BLaER1 treated with 17β-estradiol and CSF1 and Interleukin-3, amounts not matched to agents 10 nM and 100 nM (cell line): ENCODE measurements at regions not wholly inside any gene's neighbourhood (a gene's known extent, or its start where the extent isn't known, plus 50 kb on each side); places are given as distances from the start of the nearest gene placed in this dataset.
"Not testable (repeated sequence)": the region's sequence is repeated elsewhere in the genome, so short reads cannot be mapped to it uniquely, and the experiment has no call there.

Source experiments
- H3K27ac ChIP-seq, 11 experiments: shearing (Covaris generic); formaldehyde crosslinking; 2 replicates each; pipeline ENCODE4 v1.8.1; 2022
- H3K27me3 ChIP-seq, 11 experiments: shearing (Covaris generic); formaldehyde crosslinking; 2 replicates each; pipeline ENCODE4 v1.8.1; 2022
- H3K36me3 ChIP-seq, 11 experiments: shearing (Covaris generic); formaldehyde crosslinking; 2 replicates each; pipeline ENCODE4 v1.8.1; 2022
- H3K4me1 ChIP-seq, 10 experiments: shearing (Covaris generic); formaldehyde crosslinking; 2 replicates each; pipeline ENCODE4 v1.8.1; 2022
- H3K4me2 ChIP-seq, 11 experiments: shearing (Covaris generic); formaldehyde crosslinking; 2 replicates each; pipeline ENCODE4 v1.8.1; 2022
- H3K4me3 ChIP-seq, 10 experiments: shearing (Covaris generic); formaldehyde crosslinking; 2 replicates each; pipeline ENCODE4 v1.8.1; 2022
- H3K9ac ChIP-seq, 11 experiments: shearing (Covaris generic); formaldehyde crosslinking; 2 replicates each; pipeline ENCODE4 v1.8.1; 2022
- H3K9me3 ChIP-seq, 11 experiments: shearing (Covaris generic); formaldehyde crosslinking; replicated peaks in 1 of 11; 2 replicates each; pipeline ENCODE4 v1.8.1; 2022
- H4K20me1 ChIP-seq, 11 experiments: shearing (Covaris generic); formaldehyde crosslinking; 2 replicates each; pipeline ENCODE4 v1.8.1; 2022
- Cebpa-rat ChIP-seq, 11 experiments: shearing (Covaris generic); IDR thresholded peaks; 2 replicates each; pipeline ENCODE4 v1.8.1; 2022

DNA sequence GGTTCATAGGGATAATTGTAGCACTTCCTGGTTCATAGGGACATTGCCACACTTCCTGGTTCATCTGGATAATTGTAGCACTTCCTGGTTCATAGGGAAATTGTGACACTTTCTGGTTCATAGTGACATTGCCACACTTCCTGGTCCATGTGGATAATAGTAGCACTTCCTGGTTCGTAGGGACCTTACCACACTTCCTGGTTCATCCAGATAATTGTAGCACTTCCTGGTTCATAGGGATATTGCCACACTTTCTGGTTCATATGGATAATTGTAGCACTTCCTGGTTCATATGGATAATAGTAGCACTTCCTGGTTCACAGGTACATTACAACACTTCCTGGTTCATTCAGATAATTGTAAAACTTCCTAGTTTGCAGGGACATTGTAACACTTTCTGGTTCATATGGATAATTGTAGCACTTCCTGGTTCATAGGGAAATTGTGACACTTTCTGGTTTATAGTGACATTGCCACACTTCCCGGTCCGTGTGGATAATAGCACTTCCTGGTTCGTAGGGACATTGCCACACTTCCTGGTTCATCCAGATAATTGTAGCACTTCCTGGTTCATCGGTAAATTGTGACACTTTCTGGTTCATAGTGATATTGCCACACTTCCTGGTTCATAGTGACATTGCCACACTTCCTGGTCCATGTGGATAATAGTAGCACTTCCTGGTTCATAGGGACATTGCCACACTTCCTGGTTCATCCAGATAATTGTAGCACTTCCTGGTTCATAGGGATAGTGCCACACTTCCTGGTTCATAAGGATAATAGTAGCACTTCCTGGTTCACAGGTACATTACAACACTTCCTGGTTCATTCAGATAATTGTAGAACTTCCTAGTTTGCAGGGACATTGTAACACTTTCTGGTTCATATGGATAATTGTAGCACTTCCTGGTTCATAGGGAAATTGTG, 60.8 kb upstream of the CD99 start:
- peaks cover 0 to 20% (median 9%) of the 10 kb centered on the region in 10 experiments; a peak in 8 of 20 replicates for H3K4me1 ChIP-seq
- peaks cover 36 to 69% (median 52%) of the 10 kb centered on the region in 11 experiments for H3K9me3 ChIP-seq
- peak overlapping the region in 10 of 11 experiments; percentile 35 to 93 (median 92); a peak in 21 of 22 replicates for H3K27ac ChIP-seq
- H3K4me2 ChIP-seq, result peak overlapping the region in 2 of 11 experiments; percentile 5 to 35; a peak in 2 of 22 replicates
- peak overlapping the region in 9 of 11 experiments; percentile 44 to 75 (median 69); a peak in 17 of 22 replicates for H3K9ac ChIP-seq
- peak overlapping the region in 9 of 10 experiments; percentile 4 to 42 (median 31); a peak in 11 of 20 replicates for H3K4me3 ChIP-seq
- peak in 7 of 11 experiments; percentile 8 to 91 (median 60); a peak in 15 of 22 replicates for TF ChIP-seq Cebpa-rat (IDR thresholded peaks at IDR 0.05)
- not testable (repeated sequence) for H4K20me1 ChIP-seq, H3K27me3 ChIP-seq
- peaks cover 39 to 81% (median 47%) of the 10 kb centered on the region in 11 experiments for H3K36me3 ChIP-seq

DNA sequence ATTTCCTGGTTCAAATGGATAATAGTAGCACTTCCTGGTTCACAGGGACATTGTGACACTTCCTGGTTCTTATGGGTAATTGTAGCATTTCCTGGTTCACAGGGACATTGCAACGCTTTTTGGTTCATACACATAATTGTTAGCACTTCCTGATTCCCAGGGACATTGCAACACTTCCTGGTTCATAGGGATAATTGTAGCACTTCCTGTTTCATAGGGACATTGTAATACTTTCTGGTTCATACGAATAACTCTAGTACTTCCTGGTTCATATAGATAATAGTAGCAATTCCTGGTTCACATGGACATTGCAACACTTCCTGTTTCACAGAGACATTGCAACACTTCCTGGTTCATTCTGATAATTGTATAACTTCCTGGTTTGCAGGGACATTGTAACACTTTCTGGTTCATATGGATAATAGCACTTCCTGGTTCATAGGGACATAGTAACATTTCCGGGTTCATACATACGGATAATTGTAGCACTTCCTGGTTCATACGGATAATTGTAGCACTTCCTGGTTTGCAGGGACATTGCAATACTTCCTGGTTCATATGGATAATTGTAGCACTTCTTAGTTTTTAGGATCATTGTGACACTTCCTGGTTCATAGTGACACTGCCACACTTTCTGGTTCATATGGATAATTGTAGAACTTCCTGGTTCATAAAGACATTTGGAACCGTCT, 61.6 kb upstream of the CD99 start:
- Histone ChIP-seq H3K27ac (peak overlapping the region; percentile 35 to 93 (median 92); a peak in 21 of 22 replicates), H3K36me3 (peaks cover 42 to 83% (median 52%) of the 10 kb centered on the region in 11 experiments), H3K4me3 (peak overlapping the region in 9 of 10 experiments; percentile 4 to 54 (median 34); a peak in 15 of 20 replicates), H3K27me3 (no peaks in the 10 kb centered on the region), H4K20me1 (no peaks in the 10 kb centered on the region; a peak in 1 of 22 replicates), H3K9ac (peak overlapping the region in 9 of 11 experiments; percentile 44 to 75 (median 69); a peak in 18 of 22 replicates), H3K4me1 (peaks cover 0 to 20% (median 9%) of the 10 kb centered on the region in 10 experiments; a peak in 8 of 20 replicates), H3K4me2 (peak overlapping the region in 9 of 11 experiments; percentile 1 to 40 (median 11); a peak in 10 of 22 replicates), H3K9me3 (peaks cover 36 to 69% (median 52%) of the 10 kb centered on the region in 11 experiments)
- TF ChIP-seq Cebpa-rat (IDR thresholded peaks at IDR 0.05), result peak in 8 of 11 experiments; percentile 25 to 97 (median 78); a peak in 10 of 22 replicates

DNA sequence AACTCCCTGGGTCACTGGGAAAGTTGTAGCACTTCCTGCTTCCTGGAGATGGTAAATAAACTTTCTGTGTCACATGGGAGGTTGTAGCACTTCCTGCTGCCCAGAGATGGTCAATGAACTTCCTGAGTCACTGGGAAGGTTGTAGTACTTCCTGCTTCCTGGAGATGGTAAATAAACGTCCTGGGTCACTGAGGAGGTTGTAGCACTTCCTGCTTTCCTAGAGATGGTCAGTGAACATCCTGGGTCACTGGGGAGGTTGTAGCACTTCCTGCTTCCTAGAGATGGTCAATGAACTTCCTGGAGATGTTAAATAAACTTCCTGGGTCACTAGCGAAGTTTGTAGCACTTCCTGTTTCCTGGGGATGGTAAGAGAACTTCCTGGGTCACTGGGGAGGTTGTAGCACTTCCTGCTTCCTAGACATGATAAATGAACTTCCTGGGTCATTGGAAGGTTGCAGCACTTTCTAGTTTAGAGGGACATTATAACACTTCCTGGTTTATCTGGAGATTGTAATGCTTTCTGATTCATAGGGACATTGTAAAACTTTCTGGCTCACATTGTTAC, 62.3 kb upstream of the CD99 start:
- Histone ChIP-seq H3K27ac (peak overlapping the region; percentile 35 to 93 (median 92); a peak in 21 of 22 replicates), H3K36me3 (peaks cover 48 to 82% (median 59%) of the 10 kb centered on the region in 11 experiments)

DNA sequence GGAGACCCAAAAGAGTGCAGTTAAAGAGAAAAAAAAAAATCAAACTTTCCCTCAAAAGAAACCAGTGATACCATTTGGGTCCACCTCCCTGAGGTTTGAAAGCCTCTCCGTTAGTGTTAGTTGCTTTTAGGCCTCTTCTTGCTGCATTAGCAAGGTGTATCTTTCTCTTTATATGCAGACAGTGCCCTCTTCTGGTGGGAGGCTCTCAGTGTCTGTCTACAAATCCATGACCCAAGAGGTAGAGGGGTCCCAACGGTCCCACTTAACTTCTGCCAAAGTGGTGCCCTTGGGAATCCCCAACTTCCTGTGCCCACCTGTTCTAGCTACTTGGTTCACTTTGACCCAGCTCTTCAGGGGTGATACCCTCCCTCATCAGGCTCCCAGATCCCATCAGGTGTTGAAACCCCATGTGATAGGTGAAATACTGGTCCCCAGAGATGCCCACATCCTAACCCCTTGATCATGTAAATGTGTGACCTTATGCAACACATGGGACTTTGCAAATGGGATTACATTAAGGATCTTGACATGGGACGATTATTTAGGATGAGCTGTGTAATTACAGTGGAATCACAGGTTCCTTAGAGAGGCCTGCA, 63.7 kb upstream of the CD99 start:
- H3K36me3 ChIP-seq, result peaks cover 57 to 86% (median 65%) of the 10 kb centered on the region in 11 experiments

More for the DNA sequence above, 62.3 kb upstream of the CD99 start:
- Histone ChIP-seq H3K4me1 (peaks cover 0 to 20% (median 9%) of the 10 kb centered on the region in 10 experiments; a peak in 8 of 20 replicates), H3K9ac (peak overlapping the region in 9 of 11 experiments; percentile 44 to 75 (median 69); a peak in 18 of 22 replicates), H3K9me3 (peaks cover 36 to 69% (median 52%) of the 10 kb centered on the region in 11 experiments), H3K4me3 (peak overlapping the region in 8 of 10 experiments; percentile 4 to 54 (median 36); a peak in 14 of 20 replicates), H3K4me2 (peak overlapping the region in 9 of 11 experiments; percentile 0 to 40 (median 5); a peak in 12 of 22 replicates), H3K27me3 (no peaks in the 10 kb centered on the region), H4K20me1 (no peaks in the 10 kb centered on the region)
- TF ChIP-seq Cebpa-rat (IDR thresholded peaks at IDR 0.05), result no peak

DNA sequence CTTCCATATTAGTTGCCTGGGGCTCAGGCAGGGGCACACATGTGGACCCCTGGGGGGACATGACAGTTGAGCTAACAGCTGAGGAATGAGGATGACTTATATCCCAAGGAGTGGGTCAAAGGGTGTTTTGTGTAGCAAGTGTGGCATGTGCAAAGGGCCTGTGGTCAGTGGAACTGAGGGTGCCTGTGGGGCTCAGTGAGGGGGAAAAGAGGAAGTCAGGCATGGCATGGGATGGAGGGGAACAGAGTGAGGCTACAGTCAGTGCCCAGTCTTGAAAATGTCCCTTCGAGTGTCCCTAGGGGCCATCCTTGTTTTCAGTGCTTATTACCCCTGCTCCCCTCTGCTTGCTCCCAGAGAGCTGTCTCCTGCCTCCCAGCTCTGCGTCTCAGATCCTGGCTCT, 64.3 kb upstream of the CD99 start:
- H3K4me2 ChIP-seq, result no peak overlapping the region
- H3K4me3 ChIP-seq, result no peak overlapping the region
- H3K27me3 ChIP-seq, result no peaks in the 10 kb centered on the region
- peaks cover 24 to 57% (median 37%) of the 10 kb centered on the region in 11 experiments for H3K9me3 ChIP-seq
- no peaks in the 10 kb centered on the region for H4K20me1 ChIP-seq
- H3K36me3 ChIP-seq, result peaks cover 60 to 88% (median 66%) of the 10 kb centered on the region in 11 experiments
- H3K4me1 ChIP-seq, result peaks cover 0 to 13% (median 7%) of the 10 kb centered on the region in 10 experiments; a peak in 8 of 20 replicates
- no peak overlapping the region for H3K27ac ChIP-seq
- TF ChIP-seq Cebpa-rat (IDR thresholded peaks at IDR 0.05), result no peak
- H3K9ac ChIP-seq, result no peak overlapping the region

More for the DNA sequence above, 63.7 kb upstream of the CD99 start:
- Histone ChIP-seq H3K9me3 (peaks cover 30 to 63% (median 43%) of the 10 kb centered on the region in 11 experiments), H3K4me3 (no peak overlapping the region), H3K27ac (peak overlapping the region in 3 of 11 experiments; percentile 92 to 93 (median 92); a peak in 2 of 22 replicates), H4K20me1 (no peaks in the 10 kb centered on the region), H3K4me2 (no peak overlapping the region), H3K4me1 (peaks cover 0 to 16% (median 8%) of the 10 kb centered on the region in 10 experiments; a peak in 8 of 20 replicates), H3K9ac (no peak overlapping the region), H3K27me3 (no peaks in the 10 kb centered on the region)
- TF ChIP-seq Cebpa-rat (IDR thresholded peaks at IDR 0.05), result no peak

DNA sequence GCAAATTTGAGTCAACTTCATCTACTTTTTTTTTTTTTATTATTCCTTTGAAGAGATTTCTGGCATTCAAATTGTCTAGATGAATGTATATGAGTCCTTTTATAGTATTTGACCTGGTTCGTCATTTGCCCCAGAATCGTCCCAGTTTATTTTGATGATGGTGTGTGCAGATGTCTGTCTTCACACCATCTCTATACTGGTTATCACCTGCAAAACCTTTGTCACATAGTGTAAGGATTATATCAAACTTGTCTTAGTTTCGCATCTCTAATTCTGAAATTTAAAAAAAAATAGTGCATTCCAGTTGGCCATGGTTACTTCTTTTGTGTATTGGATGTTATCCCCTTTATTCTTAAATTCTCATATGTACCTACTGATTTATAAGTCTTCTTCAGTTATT, 70.5 kb upstream of the CD99 start:
- no peak for TF ChIP-seq Cebpa-rat (IDR thresholded peaks at IDR 0.05)
- H3K36me3 ChIP-seq, result peaks cover 67 to 95% (median 83%) of the 10 kb centered on the region in 11 experiments

DNA sequence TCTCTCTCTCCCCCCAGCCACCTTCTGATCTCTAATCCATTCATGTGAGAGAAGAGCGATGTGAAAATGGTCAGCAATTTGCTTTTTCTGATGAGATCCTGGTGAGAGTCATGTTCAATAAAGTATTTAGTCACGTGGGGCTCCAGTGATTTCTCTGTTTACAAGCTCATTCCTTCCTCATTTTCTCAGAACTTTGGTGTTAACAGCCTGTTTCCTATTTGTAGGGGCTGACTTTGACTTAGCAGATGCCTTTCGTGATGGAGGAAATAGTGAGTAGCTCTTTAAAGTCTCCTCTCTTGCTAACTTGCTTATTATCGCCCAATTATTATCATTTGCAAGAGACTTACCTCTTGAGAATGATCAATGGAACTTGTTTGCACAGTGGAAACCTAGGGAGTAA, 72.6 kb upstream of the CD99 start:
- Histone ChIP-seq H3K9me3 (no peaks in the 10 kb centered on the region), H3K4me3 (peak overlapping the region in 1 of 10 experiments; percentile 28; a peak in 1 of 20 replicates), H3K27me3 (no peaks in the 10 kb centered on the region), H3K36me3 (peaks cover 59 to 88% (median 72%) of the 10 kb centered on the region in 11 experiments), H3K4me1 (peaks cover 20 to 59% (median 29%) of the 10 kb centered on the region in 10 experiments), H4K20me1 (no peaks in the 10 kb centered on the region), H3K27ac (peak overlapping the region in 6 of 11 experiments; percentile 20 to 72 (median 47); a peak in 8 of 22 replicates), H3K9ac (peak overlapping the region in 3 of 11 experiments; percentile 22 to 59 (median 34); a peak in 4 of 22 replicates), H3K4me2 (peak overlapping the region in 5 of 11 experiments; percentile 10 to 78 (median 22); a peak in 8 of 22 replicates)
- no peak for TF ChIP-seq Cebpa-rat (IDR thresholded peaks at IDR 0.05)

More for the DNA sequence above, 70.5 kb upstream of the CD99 start:
- no peaks in the 10 kb centered on the region for H4K20me1 ChIP-seq
- no peaks in the 10 kb centered on the region for H3K9me3 ChIP-seq
- H3K9ac ChIP-seq, result no peak overlapping the region
- no peak overlapping the region for H3K4me2 ChIP-seq
- H3K27me3 ChIP-seq, result no peaks in the 10 kb centered on the region
- H3K4me3 ChIP-seq, result no peak overlapping the region
- H3K27ac ChIP-seq, result no peak overlapping the region
- H3K4me1 ChIP-seq, result peaks cover under 1 to 40% (median 13%) of the 10 kb centered on the region in 10 experiments; a peak in 19 of 20 replicates
